ENCODE measurements at regions not wholly inside any gene's neighbourhood (a gene's known extent, or its start where the extent isn't known, plus 50 kb on each side); places are given as distances from the start of the nearest gene placed in this dataset.

- H3K4me1 ChIP-seq (ENCODE audit: control insufficient read depth, extremely low read depth, insufficient read depth, low read length), result no peaks in the 10 kb centered on the region
- H3K36me3 ChIP-seq (ENCODE audit: control insufficient read depth, insufficient read depth, low read length), result no peaks in the 10 kb centered on the region
- H3K4me2 ChIP-seq (ENCODE audit: extremely low read depth, insufficient read depth, low read length), result no peak overlapping the region
- no peak for DNase-seq (ENCODE audit: low read depth in 2 of 2)
- no peaks in the 10 kb centered on the region for H3K9me3 ChIP-seq (ENCODE audit: control insufficient read depth, insufficient read depth, low read depth, low read length)
- H3K27ac ChIP-seq (ENCODE audit: insufficient read depth, low read length), result no peak overlapping the region
- H3K79me2 ChIP-seq (ENCODE audit: control insufficient read depth, insufficient read depth, low read length), result no peaks in the 10 kb centered on the region
- no peak overlapping the region for H3K9ac ChIP-seq (ENCODE audit: insufficient read depth, low read length)
- peaks cover 6% of the 10 kb centered on the region for H3K27me3 ChIP-seq (ENCODE audit: control insufficient read depth, insufficient read depth, low read length)
- no peak for TF ChIP-seq EZH2 (IDR thresholded peaks at IDR 0.05; ENCODE audit: low read length, missing control alignments)
- TF ChIP-seq, protein P1, sequence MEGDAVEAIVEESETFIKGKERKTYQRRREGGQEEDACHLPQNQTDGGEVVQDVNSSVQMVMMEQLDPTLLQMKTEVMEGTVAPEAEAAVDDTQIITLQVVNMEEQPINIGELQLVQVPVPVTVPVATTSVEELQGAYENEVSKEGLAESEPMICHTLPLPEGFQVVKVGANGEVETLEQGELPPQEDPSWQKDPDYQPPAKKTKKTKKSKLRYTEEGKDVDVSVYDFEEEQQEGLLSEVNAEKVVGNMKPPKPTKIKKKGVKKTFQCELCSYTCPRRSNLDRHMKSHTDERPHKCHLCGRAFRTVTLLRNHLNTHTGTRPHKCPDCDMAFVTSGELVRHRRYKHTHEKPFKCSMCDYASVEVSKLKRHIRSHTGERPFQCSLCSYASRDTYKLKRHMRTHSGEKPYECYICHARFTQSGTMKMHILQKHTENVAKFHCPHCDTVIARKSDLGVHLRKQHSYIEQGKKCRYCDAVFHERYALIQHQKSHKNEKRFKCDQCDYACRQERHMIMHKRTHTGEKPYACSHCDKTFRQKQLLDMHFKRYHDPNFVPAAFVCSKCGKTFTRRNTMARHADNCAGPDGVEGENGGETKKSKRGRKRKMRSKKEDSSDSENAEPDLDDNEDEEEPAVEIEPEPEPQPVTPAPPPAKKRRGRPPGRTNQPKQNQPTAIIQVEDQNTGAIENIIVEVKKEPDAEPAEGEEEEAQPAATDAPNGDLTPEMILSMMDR (conservative IDR thresholded peaks at IDR 0.05 in 1 of 2, IDR thresholded peaks at IDR 0.05 in 1 of 2; ENCODE audit: low read depth in 1 of 2, low read length in 2 of 2), result no peak
- H2AFZ ChIP-seq (ENCODE audit: low read length), result no peak overlapping the region
- no peak overlapping the region for H3K4me3 ChIP-seq (replicated peaks in 1 of 4; ENCODE audit: control extremely low read depth in 1 of 4, insufficient read depth in 1 of 4, low read depth in 3 of 4, low read length in 4 of 4)
- no peaks in the 10 kb centered on the region for H4K20me1 ChIP-seq (ENCODE audit: control insufficient read depth, extremely low read depth, insufficient read depth, low read length)
These were observed 418.5 kb upstream of the CDH5 start for GRCh38 chr16:65947951-65948350.

GRCh38 chr16:65945493-65945892 is 421.0 kb upstream of the CDH5 start:
- no peak overlapping the region for H3K4me3 ChIP-seq (replicated peaks in 1 of 4; ENCODE audit: control extremely low read depth in 1 of 4, insufficient read depth in 1 of 4, low read depth in 3 of 4, low read length in 4 of 4)
- no peaks in the 10 kb centered on the region for H3K9me3 ChIP-seq (ENCODE audit: control insufficient read depth, insufficient read depth, low read depth, low read length)
- no peaks in the 10 kb centered on the region for H3K79me2 ChIP-seq (ENCODE audit: control insufficient read depth, insufficient read depth, low read length)
- no peaks in the 10 kb centered on the region for H4K20me1 ChIP-seq (ENCODE audit: control insufficient read depth, extremely low read depth, insufficient read depth, low read length)
- no peak overlapping the region for H3K27ac ChIP-seq (ENCODE audit: insufficient read depth, low read length)
- no peaks in the 10 kb centered on the region for H3K36me3 ChIP-seq (ENCODE audit: control insufficient read depth, insufficient read depth, low read length)
- TF ChIP-seq, protein P1 (conservative IDR thresholded peaks at IDR 0.05 in 1 of 2, IDR thresholded peaks at IDR 0.05 in 1 of 2; ENCODE audit: low read depth in 1 of 2, low read length in 2 of 2), result no peak
- no peak for TF ChIP-seq EZH2 (IDR thresholded peaks at IDR 0.05; ENCODE audit: low read length, missing control alignments)
- H2AFZ ChIP-seq (ENCODE audit: low read length), result no peak overlapping the region
- no peaks in the 10 kb centered on the region for H3K4me1 ChIP-seq (ENCODE audit: control insufficient read depth, extremely low read depth, insufficient read depth, low read length)
- H3K27me3 ChIP-seq (ENCODE audit: control insufficient read depth, insufficient read depth, low read length), result peaks cover 6% of the 10 kb centered on the region
- H3K4me2 ChIP-seq (ENCODE audit: extremely low read depth, insufficient read depth, low read length), result no peak overlapping the region
- DNase-seq (ENCODE audit: low read depth in 2 of 2), result no peak
- H3K9ac ChIP-seq (ENCODE audit: insufficient read depth, low read length), result no peak overlapping the region

GRCh38 chr16:65944361-65944760 is 422.1 kb upstream of the CDH5 start:
- TF ChIP-seq EZH2 (IDR thresholded peaks at IDR 0.05; ENCODE audit: low read length, missing control alignments), result no peak
- TF ChIP-seq, protein P1 (conservative IDR thresholded peaks at IDR 0.05 in 1 of 2, IDR thresholded peaks at IDR 0.05 in 1 of 2; ENCODE audit: low read depth in 1 of 2, low read length in 2 of 2), result no peak
- DNase-seq (ENCODE audit: low read depth in 2 of 2), result no peak

More at GRCh38 chr16:65944361-65944760, 422.1 kb upstream of the CDH5 start:
- peaks cover 4% of the 10 kb centered on the region for H3K27me3 ChIP-seq (ENCODE audit: control insufficient read depth, insufficient read depth, low read length)
- no peaks in the 10 kb centered on the region for H3K4me1 ChIP-seq (ENCODE audit: control insufficient read depth, extremely low read depth, insufficient read depth, low read length)
- H3K27ac ChIP-seq (ENCODE audit: insufficient read depth, low read length), result no peak overlapping the region
- no peak overlapping the region for H3K9ac ChIP-seq (ENCODE audit: insufficient read depth, low read length)
- no peaks in the 10 kb centered on the region for H3K79me2 ChIP-seq (ENCODE audit: control insufficient read depth, insufficient read depth, low read length)
- H4K20me1 ChIP-seq (ENCODE audit: control insufficient read depth, extremely low read depth, insufficient read depth, low read length), result no peaks in the 10 kb centered on the region
- no peak overlapping the region for H3K4me3 ChIP-seq (replicated peaks in 1 of 4; ENCODE audit: control extremely low read depth in 1 of 4, insufficient read depth in 1 of 4, low read depth in 3 of 4, low read length in 4 of 4)
- no peak overlapping the region for H2AFZ ChIP-seq (ENCODE audit: low read length)
- H3K9me3 ChIP-seq (ENCODE audit: control insufficient read depth, insufficient read depth, low read depth, low read length), result no peaks in the 10 kb centered on the region
- no peak overlapping the region for H3K4me2 ChIP-seq (ENCODE audit: extremely low read depth, insufficient read depth, low read length)
- H3K36me3 ChIP-seq (ENCODE audit: control insufficient read depth, insufficient read depth, low read length), result no peaks in the 10 kb centered on the region
